ENCODE measurements at regions not wholly inside any gene's neighbourhood (a gene's known extent, or its start where the extent isn't known, plus 50 kb on each side); places are given as distances from the start of the nearest gene placed in this dataset.

DNA sequence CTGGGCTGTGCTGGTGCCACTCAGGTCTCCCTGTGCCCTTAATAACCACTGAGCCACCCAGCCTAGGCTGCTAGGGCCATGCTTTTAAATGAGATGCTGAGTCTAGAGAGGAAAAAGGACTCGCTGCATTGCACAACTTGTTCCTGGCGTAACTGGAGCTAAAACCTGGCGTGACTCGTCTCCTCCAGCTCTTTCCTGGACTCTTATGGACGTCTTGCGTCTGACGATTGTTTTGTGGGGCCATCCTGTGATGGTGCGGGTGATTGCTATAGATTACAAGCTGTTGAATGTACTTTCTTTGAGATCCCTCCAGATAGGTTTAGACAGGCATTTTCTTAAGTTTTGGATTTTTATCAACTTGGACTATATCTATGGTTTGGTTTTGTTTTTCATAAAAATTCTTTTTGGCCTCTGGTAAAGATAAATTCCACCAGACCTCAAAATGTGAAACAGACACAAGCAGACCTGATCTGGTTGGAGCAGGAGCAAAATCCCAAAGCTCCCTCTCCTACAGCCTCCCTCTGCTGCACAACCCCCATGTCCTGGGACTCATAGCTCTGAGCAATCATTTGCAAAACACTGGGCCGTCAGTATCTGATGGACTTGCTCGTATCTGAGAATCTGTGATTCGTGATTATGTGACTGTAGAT is 230.3 kb downstream of the ARHGAP12 start:
- no peaks in the 10 kb centered on the region for H3K9me3 ChIP-seq (ENCODE audit: control insufficient read depth in 4 of 4, low read length in 3 of 4)
- H3K4me3 ChIP-seq (ENCODE audit: low read depth in 1 of 3, low read length in 3 of 3) = no peak overlapping the region
- H3K9ac ChIP-seq (ENCODE audit: low read depth in 1 of 2, low read length in 2 of 2) = no peak overlapping the region
- DNase-seq (ENCODE audit: low spot score) = no peak
- TF ChIP-seq NR2F2 (IDR thresholded peaks at IDR 0.05) = no peak
- TF ChIP-seq JUND (IDR thresholded peaks at IDR 0.05) = no peak
- no peak for TF ChIP-seq HNF4A (conservative IDR thresholded peaks at IDR 0.05)
- TF ChIP-seq, protein P1, sequence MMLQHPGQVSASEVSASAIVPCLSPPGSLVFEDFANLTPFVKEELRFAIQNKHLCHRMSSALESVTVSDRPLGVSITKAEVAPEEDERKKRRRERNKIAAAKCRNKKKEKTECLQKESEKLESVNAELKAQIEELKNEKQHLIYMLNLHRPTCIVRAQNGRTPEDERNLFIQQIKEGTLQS (IDR thresholded peaks at IDR 0.05) = no peak
- TF ChIP-seq TAF1 (conservative IDR thresholded peaks at IDR 0.05) = no peak
- TF ChIP-seq RXRA (IDR thresholded peaks at IDR 0.05) = no peak
- TF ChIP-seq, protein P2, sequence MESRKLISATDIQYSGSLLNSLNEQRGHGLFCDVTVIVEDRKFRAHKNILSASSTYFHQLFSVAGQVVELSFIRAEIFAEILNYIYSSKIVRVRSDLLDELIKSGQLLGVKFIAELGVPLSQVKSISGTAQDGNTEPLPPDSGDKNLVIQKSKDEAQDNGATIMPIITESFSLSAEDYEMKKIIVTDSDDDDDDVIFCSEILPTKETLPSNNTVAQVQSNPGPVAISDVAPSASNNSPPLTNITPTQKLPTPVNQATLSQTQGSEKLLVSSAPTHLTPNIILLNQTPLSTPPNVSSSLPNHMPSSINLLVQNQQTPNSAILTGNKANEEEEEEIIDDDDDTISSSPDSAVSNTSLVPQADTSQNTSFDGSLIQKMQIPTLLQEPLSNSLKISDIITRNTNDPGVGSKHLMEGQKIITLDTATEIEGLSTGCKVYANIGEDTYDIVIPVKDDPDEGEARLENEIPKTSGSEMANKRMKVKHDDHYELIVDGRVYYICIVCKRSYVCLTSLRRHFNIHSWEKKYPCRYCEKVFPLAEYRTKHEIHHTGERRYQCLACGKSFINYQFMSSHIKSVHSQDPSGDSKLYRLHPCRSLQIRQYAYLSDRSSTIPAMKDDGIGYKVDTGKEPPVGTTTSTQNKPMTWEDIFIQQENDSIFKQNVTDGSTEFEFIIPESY (IDR thresholded peaks at IDR 0.05) = no peak
- TF ChIP-seq SP1 (IDR thresholded peaks at IDR 0.05) = no peak
- no peak for TF ChIP-seq FOXA2 (IDR thresholded peaks at IDR 0.05)
- no peak for TF ChIP-seq HNF4G (IDR thresholded peaks at IDR 0.05)
- TF ChIP-seq, protein P3, sequence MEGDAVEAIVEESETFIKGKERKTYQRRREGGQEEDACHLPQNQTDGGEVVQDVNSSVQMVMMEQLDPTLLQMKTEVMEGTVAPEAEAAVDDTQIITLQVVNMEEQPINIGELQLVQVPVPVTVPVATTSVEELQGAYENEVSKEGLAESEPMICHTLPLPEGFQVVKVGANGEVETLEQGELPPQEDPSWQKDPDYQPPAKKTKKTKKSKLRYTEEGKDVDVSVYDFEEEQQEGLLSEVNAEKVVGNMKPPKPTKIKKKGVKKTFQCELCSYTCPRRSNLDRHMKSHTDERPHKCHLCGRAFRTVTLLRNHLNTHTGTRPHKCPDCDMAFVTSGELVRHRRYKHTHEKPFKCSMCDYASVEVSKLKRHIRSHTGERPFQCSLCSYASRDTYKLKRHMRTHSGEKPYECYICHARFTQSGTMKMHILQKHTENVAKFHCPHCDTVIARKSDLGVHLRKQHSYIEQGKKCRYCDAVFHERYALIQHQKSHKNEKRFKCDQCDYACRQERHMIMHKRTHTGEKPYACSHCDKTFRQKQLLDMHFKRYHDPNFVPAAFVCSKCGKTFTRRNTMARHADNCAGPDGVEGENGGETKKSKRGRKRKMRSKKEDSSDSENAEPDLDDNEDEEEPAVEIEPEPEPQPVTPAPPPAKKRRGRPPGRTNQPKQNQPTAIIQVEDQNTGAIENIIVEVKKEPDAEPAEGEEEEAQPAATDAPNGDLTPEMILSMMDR (IDR thresholded peaks at IDR 0.05; ENCODE audit: low read depth, low read length, missing input control) = no peak
- no peaks in the 10 kb centered on the region for H3K36me3 ChIP-seq (ENCODE audit: control insufficient read depth in 4 of 4, insufficient read depth in 3 of 4, low read depth in 1 of 4, low read length in 3 of 4)
- H3K27me3 ChIP-seq (ENCODE audit: control insufficient read depth in 4 of 4, insufficient read depth in 4 of 4, low read length in 3 of 4) = no peaks in the 10 kb centered on the region
- WGBS = 78% methylated on average over 11 of the region's 11 CpGs
- no peaks in the 10 kb centered on the region for H3K4me1 ChIP-seq (ENCODE audit: control insufficient read depth in 4 of 4, insufficient read depth in 4 of 4, low read length in 3 of 4)
- peak overlapping the region; percentile 78 to 87 for H3K27ac ChIP-seq (ENCODE audit: low read depth in 1 of 2, low read length in 2 of 2)

DNA sequence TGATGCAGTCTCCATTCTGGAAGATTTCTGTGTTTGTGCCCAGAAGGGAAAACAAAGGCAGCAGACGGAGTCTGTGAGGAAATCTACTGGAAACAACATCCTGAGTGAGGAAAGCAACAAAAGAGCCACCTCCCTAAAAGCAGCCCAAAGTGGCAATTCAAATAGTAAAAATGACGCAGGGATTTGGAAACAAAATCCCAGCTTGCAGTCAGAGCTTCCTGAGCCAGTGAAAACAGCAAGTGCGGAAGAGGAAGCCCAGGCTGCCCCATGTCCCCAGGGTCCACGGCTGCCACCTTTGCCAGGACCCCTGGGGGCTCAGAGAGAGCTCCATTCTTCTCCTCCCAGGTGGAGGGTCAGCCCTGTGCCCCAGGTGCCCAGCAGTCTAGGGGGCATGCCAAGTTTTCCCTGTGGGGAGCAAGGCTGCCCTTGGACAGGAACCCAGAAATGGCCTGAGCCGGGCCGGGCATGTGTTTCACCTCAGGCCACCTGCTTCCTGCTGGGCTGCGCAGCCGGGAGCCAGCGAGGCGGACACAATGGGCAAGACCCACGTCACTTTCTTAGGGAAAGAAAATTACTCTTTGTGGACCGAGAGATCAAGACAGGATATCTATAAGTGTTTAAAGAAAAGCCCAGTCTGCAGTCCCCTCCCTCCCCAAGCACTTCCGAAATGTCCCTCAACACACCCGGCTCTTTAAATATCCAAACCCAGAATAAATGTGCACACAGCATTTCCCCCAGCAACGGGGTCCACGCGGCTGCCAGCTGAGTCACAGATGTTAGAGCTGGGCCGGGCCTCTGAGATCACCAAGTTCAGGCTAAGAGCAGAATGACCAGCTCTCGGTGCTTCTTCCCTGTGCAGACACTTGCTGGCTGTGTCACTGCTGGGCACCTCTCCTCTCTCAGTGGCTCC is 231.1 kb downstream of the ARHGAP12 start:
- H3K9me3 ChIP-seq (ENCODE audit: control insufficient read depth in 4 of 4, low read length in 3 of 4) = no peaks in the 10 kb centered on the region
- peak overlapping the region; percentile 78 to 87 for H3K27ac ChIP-seq (ENCODE audit: low read depth in 1 of 2, low read length in 2 of 2)
- DNase-seq (ENCODE audit: low spot score) = no peak
- no peaks in the 10 kb centered on the region for H3K36me3 ChIP-seq (ENCODE audit: control insufficient read depth in 4 of 4, insufficient read depth in 3 of 4, low read depth in 1 of 4, low read length in 3 of 4)
- no peak overlapping the region for H3K9ac ChIP-seq (ENCODE audit: low read depth in 1 of 2, low read length in 2 of 2)
- no peak overlapping the region for H3K4me3 ChIP-seq (ENCODE audit: low read depth in 1 of 3, low read length in 3 of 3)
- H3K27me3 ChIP-seq (ENCODE audit: control insufficient read depth in 4 of 4, insufficient read depth in 4 of 4, low read length in 3 of 4) = no peaks in the 10 kb centered on the region
- TF ChIP-seq JUND (IDR thresholded peaks at IDR 0.05) (peak in 1 of 2 donors; percentile 47), HNF4A (conservative IDR thresholded peaks at IDR 0.05) (no peak), NR2F2 (IDR thresholded peaks at IDR 0.05) (peak; percentile 72)
- no peaks in the 10 kb centered on the region for H3K4me1 ChIP-seq (ENCODE audit: control insufficient read depth in 4 of 4, insufficient read depth in 4 of 4, low read length in 3 of 4)
- 62% methylated on average over 19 of the region's 19 CpGs for WGBS
